H1 (cell line): ENCODE measurements at regions not wholly inside any gene's neighbourhood (a gene's known extent, or its start where the extent isn't known, plus 50 kb on each side); places are given as distances from the start of the nearest gene placed in this dataset.

Source experiments
- CTCF ChIA-PET: fragments of 300-600 bp; sonication (Branson Sonifier 250); formaldehyde crosslinking; loops from one replicate; lab custom pipeline; 2021; ENCODE audit not compliant: partially characterized antibody; lab: Charles Lee
- POLR2A ChIA-PET: fragments of 300-600 bp; sonication (Branson Sonifier 250); formaldehyde crosslinking; loops from one replicate; lab custom pipeline; 2021; ENCODE audit warnings: inconsistent platforms; ENCODE audit not compliant: partially characterized antibody; lab: Charles Lee
- DNase-seq, 2 experiments: peaks; one replicate each; pipeline versions ENCODE4 v3.0.0 to v3.0.0-alpha.2; 2010 to 2022; ENCODE audit warnings: low spot score in 2 of 2, low read depth in 1 of 2, mixed read lengths in 1 of 2
- FAIRE-seq: peaks from 2 replicates; lab custom pipeline; 2011; peaks lifted over from hg19 to GRCh38; lab: Jason Lieb, UNC
- H2AFZ ChIP-seq: 2 replicates; pipeline ENCODE4 v1.8.1; 2012; ENCODE audit warnings: low read length, inconsistent platforms
- H2AK5ac ChIP-seq: 2 replicates; pipeline ENCODE4 v1.6.1; 2013; ENCODE audit warnings: low read depth, low read length
- H2BK120ac ChIP-seq: replicated peaks from 2 replicates; pipeline ENCODE3; 2013; ENCODE audit warnings: low read depth, low read length, inconsistent platforms
- H2BK12ac ChIP-seq: 2 replicates; pipeline ENCODE4 v1.6.1; 2013; ENCODE audit warnings: low read depth, low read length
- H2BK15ac ChIP-seq: 2 replicates; pipeline ENCODE4 v1.6.1; 2013; ENCODE audit warnings: low read length
- H2BK20ac ChIP-seq: 2 replicates; pipeline ENCODE4 v1.6.1; 2013; ENCODE audit warnings: low read length
- H2BK5ac ChIP-seq: 2 replicates; pipeline ENCODE4 v1.6.1; 2013; ENCODE audit warnings: low read depth, low read length
- H3K14ac ChIP-seq: 2 replicates; pipeline ENCODE4 v1.6.1; 2013; ENCODE audit warnings: inconsistent platforms; ENCODE audit not compliant: insufficient read length
- H3K18ac ChIP-seq: 2 replicates; pipeline ENCODE4 v1.6.1; 2013; ENCODE audit warnings: low read length; ENCODE audit errors: extremely low read depth
- H3K23ac ChIP-seq: 2 replicates; pipeline ENCODE4 v1.6.1; 2013; ENCODE audit warnings: inconsistent platforms; ENCODE audit not compliant: insufficient read length
- H3K23me2 ChIP-seq: 2 replicates; pipeline ENCODE4 v1.6.1; 2013; ENCODE audit warnings: low read depth, low read length
- H3K27ac ChIP-seq: 2 replicates; pipeline ENCODE4 v1.6.1; 2011; ENCODE audit warnings: low read depth, low read length, inconsistent platforms
- H3K27me3 ChIP-seq, 4 experiments: replicated peaks in 1 of 4; 1 replicate in 1 of 4; 2 replicates in 3 of 4; pipeline versions ENCODE4 v1.6.1 to v1.8.1; 2011 to 2013; ENCODE audit warnings: low read length in 3 of 4, mild to moderate bottlenecking in 3 of 4, inconsistent platforms in 2 of 4, mixed read lengths in 2 of 4, moderate library complexity in 1 of 4; ENCODE audit not compliant: control insufficient read depth in 3 of 4, insufficient read depth in 3 of 4; ENCODE audit errors: extremely low read depth in 1 of 4
- H3K36me3 ChIP-seq, 4 experiments: 2 replicates each; pipeline versions ENCODE4 v1.6.1 to v1.8.1; 2011 to 2013; ENCODE audit warnings: mild to moderate bottlenecking in 4 of 4, low read length in 3 of 4, moderate library complexity in 2 of 4, control low read depth in 1 of 4, inconsistent platforms in 1 of 4; ENCODE audit not compliant: insufficient read depth in 4 of 4, control insufficient read depth in 2 of 4
- H3K4ac ChIP-seq: replicated peaks from 2 replicates; pipeline ENCODE3; 2013; ENCODE audit warnings: low read length, low read depth, mixed read lengths, inconsistent platforms; ENCODE audit not compliant: insufficient read length
- H3K4me1 ChIP-seq, 4 experiments: replicated peaks in 1 of 4; 1 replicate in 1 of 4; 2 replicates in 3 of 4; pipeline versions ENCODE4 v1.6.1 to v1.8.1; 2011 to 2013; ENCODE audit warnings: low read length in 3 of 4, inconsistent platforms in 2 of 4, mixed read lengths in 1 of 4; ENCODE audit not compliant: insufficient read depth in 4 of 4, control insufficient read depth in 3 of 4
- H3K4me2 ChIP-seq, 2 experiments: 2 replicates each; pipeline versions ENCODE4 v1.6.1 to v1.8.1; 2011 to 2013; ENCODE audit warnings: low read depth in 2 of 2, low read length in 2 of 2, control low read depth in 1 of 2, inconsistent platforms in 1 of 2, mild to moderate bottlenecking in 1 of 2; ENCODE audit not compliant: insufficient read depth in 1 of 2
- H3K4me3 ChIP-seq, 4 experiments: fragments of 200-600, 300-600 bp in 1 of 4; sonication (generic), shearing (Covaris generic), sonication (Bioruptor Twin) in 1 of 4; 2 replicates each; pipeline versions ENCODE4 v1.5.1 to v1.8.1; 2011 to 2016; ENCODE audit warnings: low read length in 4 of 4, low read depth in 3 of 4, control low read depth in 2 of 4, inconsistent platforms in 2 of 4, mild to moderate bottlenecking in 2 of 4, mixed read lengths in 1 of 4, moderate library complexity in 1 of 4; ENCODE audit not compliant: insufficient read depth in 2 of 4; ENCODE audit errors: extremely low read depth in 1 of 4
- H3K56ac ChIP-seq: replicated peaks from 2 replicates; pipeline ENCODE3; 2013; ENCODE audit warnings: low read depth, mild to moderate bottlenecking, mixed read lengths, low read length, inconsistent platforms; ENCODE audit not compliant: insufficient read length
- H3K79me1 ChIP-seq: 2 replicates; pipeline ENCODE4 v1.6.1; 2013; ENCODE audit warnings: low read depth, low read length, control low read depth
- H3K79me2 ChIP-seq, 2 experiments: 2 replicates each; pipeline versions ENCODE4 v1.6.1 to v1.8.1; 2012 to 2013; ENCODE audit warnings: low read length in 2 of 2, mild to moderate bottlenecking in 2 of 2, inconsistent platforms in 1 of 2; ENCODE audit not compliant: insufficient read depth in 2 of 2, control insufficient read depth in 1 of 2
- H3K9ac ChIP-seq, 4 experiments: replicated peaks in 1 of 4; 1 replicate in 1 of 4; 2 replicates in 3 of 4; pipeline versions ENCODE4 v1.6.1 to v1.8.1; 2011 to 2013; ENCODE audit warnings: low read depth in 3 of 4, low read length in 3 of 4, control low read depth in 2 of 4, mild to moderate bottlenecking in 2 of 4, moderate library complexity in 2 of 4, inconsistent platforms in 1 of 4; ENCODE audit errors: extremely low read depth in 1 of 4
- H3K9me3 ChIP-seq, 2 experiments: 2 replicates each; pipeline versions ENCODE4 v1.6.1 to v1.8.1; 2012 to 2013; ENCODE audit warnings: mild to moderate bottlenecking in 2 of 2, moderate library complexity in 2 of 2, control low read depth in 1 of 2, inconsistent platforms in 1 of 2, low read depth in 1 of 2, low read length in 1 of 2, mixed read lengths in 1 of 2; ENCODE audit not compliant: insufficient read depth in 2 of 2
- H4K20me1 ChIP-seq, 2 experiments: replicated peaks in 1 of 2; 2 replicates each; pipeline versions ENCODE3 to v1.8.1; 2011 to 2013; ENCODE audit warnings: inconsistent platforms in 2 of 2, low read length in 2 of 2, mild to moderate bottlenecking in 1 of 2; ENCODE audit not compliant: insufficient read depth in 2 of 2, control insufficient read depth in 1 of 2
- H4K5ac ChIP-seq: 2 replicates; pipeline ENCODE4 v1.6.1; 2013; ENCODE audit warnings: low read length, low read depth, mixed read lengths, inconsistent platforms; ENCODE audit not compliant: insufficient read length
- H4K8ac ChIP-seq: 2 replicates; pipeline ENCODE4 v1.8.0; 2013; ENCODE audit warnings: mild to moderate bottlenecking, moderate library complexity, low read length, inconsistent platforms; ENCODE audit not compliant: insufficient read depth; ENCODE audit errors: extremely low read depth
- H4K91ac ChIP-seq: replicated peaks from 2 replicates; pipeline ENCODE3; 2013; ENCODE audit warnings: low read length, mixed read lengths, inconsistent platforms; ENCODE audit not compliant: insufficient read length
- CBX5 ChIP-seq: fragments of 300-800, 300-1000 bp; sonication (generic); IDR thresholded peaks from 2 replicates; pipeline ENCODE4 v1.7.1; 2016; ENCODE audit warnings: antibody characterized with exemption, low read length, low read depth
- CBX8 ChIP-seq: fragments of 300-800, 300-1000 bp; sonication (generic); IDR thresholded peaks from 2 replicates; pipeline ENCODE4 v1.7.1; 2016; ENCODE audit warnings: low read depth, low read length, borderline replicate concordance
- CEBPB ChIP-seq: IDR thresholded peaks from 2 replicates; pipeline ENCODE4 v1.6.1; 2012; ENCODE audit warnings: low read depth, low read length
- CHD2 ChIP-seq: IDR thresholded peaks from 2 replicates; pipeline ENCODE4 v1.6.1; 2012; ENCODE audit warnings: low read length, improper control_type of control experiment
- CTBP2 ChIP-seq: IDR thresholded peaks from 2 replicates; pipeline ENCODE4 v1.7.0; 2011; ENCODE audit warnings: borderline replicate concordance, mild to moderate bottlenecking, moderate library complexity, mixed read lengths, low read length; ENCODE audit not compliant: insufficient read depth, insufficient read length
- MAX ChIP-seq: IDR thresholded peaks from 2 replicates; pipeline ENCODE4 v1.6.1; 2012; ENCODE audit warnings: inconsistent platforms
- PHF8 ChIP-seq: fragments of 200-600 bp; sonication (generic); conservative IDR thresholded peaks from 2 replicates; pipeline ENCODE4 v1.7.1; 2012; ENCODE audit warnings: low read depth, mild to moderate bottlenecking, inconsistent platforms, low read length, moderate library complexity
- SRF ChIP-seq: IDR thresholded peaks from 2 replicates; pipeline ENCODE4 v1.6.1; 2011; ENCODE audit warnings: mild to moderate bottlenecking, low read depth, low read length, moderate library complexity
- WGBS, 2 experiments: shearing (Covaris generic) in 1 of 2; methylation state at CpG; one replicate each; pipeline versions ENCODE4 v1.1.6 to v1.1.7; 2013 to 2015; ENCODE audit warnings: low lambda C conversion rate in 2 of 2, mixed read lengths in 2 of 2, inconsistent platforms in 1 of 2, low coverage in 1 of 2, missing lambda C conversion rate in 1 of 2; ENCODE audit not compliant: insufficient replicate concordance in 2 of 2, insufficient coverage in 1 of 2, insufficient read length in 1 of 2; ENCODE audit errors: extremely low coverage in 1 of 2, missing lambda C conversion rate in 1 of 2; 5-methylcytosine and 5-hydroxymethylcytosine counted together

- H3K27ac ChIP-seq, result no peak overlapping the region
- H2AFZ ChIP-seq, result 0 out of 2 replicates have a peak overlapping the region, but pooled peaks have one; percentile 58
- H4K5ac ChIP-seq, result no peak overlapping the region
- DNase-seq (no peak), FAIRE-seq (no peak)
- H3K4me2 ChIP-seq, result no peak overlapping the region
- H2AK5ac ChIP-seq, result no peak overlapping the region
- no peak overlapping the region for H3K9ac ChIP-seq
- H3K23ac ChIP-seq, result no peak overlapping the region
- H3K23me2 ChIP-seq, result no peaks in the 10 kb centered on the region
- no peak overlapping the region for H3K4me3 ChIP-seq
- no peaks in the 10 kb centered on the region; a peak in 1 of 7 replicates for H3K4me1 ChIP-seq
- H2BK15ac ChIP-seq, result no peak overlapping the region
- no peak overlapping the region for H3K14ac ChIP-seq
- no peaks in the 10 kb centered on the region for H3K79me1 ChIP-seq
- ChIA-PET POLR2A (no interaction called here), CTCF (no interaction called here)
- H4K91ac ChIP-seq, result no peak overlapping the region
- no peak overlapping the region for H2BK120ac ChIP-seq
- no peaks in the 10 kb centered on the region for H3K27me3 ChIP-seq
- no peaks in the 10 kb centered on the region for H4K20me1 ChIP-seq
- no peaks in the 10 kb centered on the region for H3K79me2 ChIP-seq
- H3K18ac ChIP-seq, result no peak overlapping the region
- no peak overlapping the region for H2BK12ac ChIP-seq
- 94% methylated on average over 3 of the region's 3 CpGs; no CpG with 5 or more reads in 1 of the 2 experiments for WGBS, 2 experiments
- H3K56ac ChIP-seq, result no peak overlapping the region
- no peak overlapping the region for H4K8ac ChIP-seq
- H3K9me3 ChIP-seq, result no peaks in the 10 kb centered on the region
- TF ChIP-seq CBX8 (no peak), CTBP2 (no peak), MAX (no peak), PHF8 (no peak), CBX5 (no peak), SRF (no peak), CHD2 (no peak), CEBPB (no peak)
- H3K36me3 ChIP-seq, result no peaks in the 10 kb centered on the region
- no peak overlapping the region for H2BK5ac ChIP-seq
- H2BK20ac ChIP-seq, result no peak overlapping the region
- H3K4ac ChIP-seq, result no peak overlapping the region
Measured at GRCh38 chr4:178970433-178971140, 1528.3 kb upstream of the AGA start.
